ENCODE measurements at regions not wholly inside any gene's neighbourhood (a gene's known extent, or its start where the extent isn't known, plus 50 kb on each side); places are given as distances from the start of the nearest gene placed in this dataset.
A peak's percentile ranks its signal among the peaks of the same experiment; 100 is the strongest.

DNA sequence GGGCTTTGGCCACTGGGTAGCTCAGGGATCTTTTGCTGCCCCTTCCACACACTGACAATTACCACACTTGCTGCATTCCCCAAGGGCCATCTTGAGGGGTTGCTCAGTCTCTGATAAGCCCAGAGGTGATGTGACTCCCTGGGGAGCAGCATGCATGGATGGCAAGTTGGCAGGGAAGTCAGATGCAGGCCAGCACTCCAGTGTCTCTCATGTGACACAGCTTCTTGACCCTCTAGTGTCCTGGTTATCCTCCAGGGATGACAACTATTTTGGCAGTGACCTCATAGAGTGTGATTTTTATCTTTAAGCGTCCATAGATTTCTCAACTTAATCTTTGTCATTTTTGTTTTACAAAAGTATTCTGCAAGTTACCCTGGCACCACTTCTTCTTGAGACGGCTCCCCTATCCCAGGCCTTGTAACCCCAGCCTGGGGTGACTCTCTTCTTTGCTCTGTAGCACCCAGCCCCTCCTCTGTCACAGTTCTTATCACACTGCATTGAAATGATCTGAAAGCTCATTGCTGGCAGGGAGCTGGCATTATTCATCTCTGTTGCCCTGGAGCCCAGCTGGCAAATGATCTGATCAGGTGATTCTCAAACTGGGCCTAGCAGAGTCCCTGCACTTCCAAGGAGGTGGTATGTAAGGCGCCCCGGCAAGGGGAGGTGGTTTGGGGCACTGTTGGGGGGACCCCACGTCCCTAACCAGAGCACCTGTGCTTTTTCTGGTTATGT lies 72.6 kb downstream of the TENT5C start:
- H3K9ac ChIP-seq (ENCODE audit: low read length) = no peak overlapping the region
- no peaks in the 10 kb centered on the region for H3K79me2 ChIP-seq (ENCODE audit: control insufficient read depth, insufficient read depth, low read length)
- H3K4me2 ChIP-seq (ENCODE audit: low read length) = no peak overlapping the region
- H3K4ac ChIP-seq (ENCODE audit: low read depth, low read length) = no peak overlapping the region
- H4K5ac ChIP-seq (ENCODE audit: low read length) = no peak overlapping the region
- no peak overlapping the region for H3K18ac ChIP-seq (ENCODE audit: low read length)
- no peak overlapping the region for H4K8ac ChIP-seq (ENCODE audit: low read depth, low read length)
- WGBS (ENCODE audit: extremely low coverage, insufficient coverage, low lambda C conversion rate) = no CpG with 5 or more reads among the region's 5 CpGs
- H3K27ac ChIP-seq (ENCODE audit: low read depth, low read length) = no peak overlapping the region
- no peak overlapping the region for H2AK5ac ChIP-seq (ENCODE audit: low read length)
- H3K23ac ChIP-seq (ENCODE audit: low read length) = no peak overlapping the region
- no peaks in the 10 kb centered on the region for H3K36me3 ChIP-seq (ENCODE audit: control insufficient read depth, insufficient read depth, low read length)
- H3K79me1 ChIP-seq (ENCODE audit: low read length) = no peaks in the 10 kb centered on the region
- no peak overlapping the region for H2BK120ac ChIP-seq (ENCODE audit: low read depth, low read length)
- DNase-seq = no peak
- H3K4me3 ChIP-seq (ENCODE audit: low read length) = no peak overlapping the region
- no peak overlapping the region for H3K56ac ChIP-seq (ENCODE audit: low read length)
- no peak overlapping the region for H2BK15ac ChIP-seq (replicated peaks; ENCODE audit: low read depth)
- no peaks in the 10 kb centered on the region for H3K27me3 ChIP-seq (ENCODE audit: insufficient read depth, low read length, poor library complexity)
- H3K4me1 ChIP-seq (ENCODE audit: control insufficient read depth, low read depth, low read length) = peaks cover 2% of the 10 kb centered on the region
- H2BK5ac ChIP-seq (ENCODE audit: low read length) = no peak overlapping the region

GRCh38 chr1:117679299-117679698 lies 73.5 kb downstream of the TENT5C start:
- no peak overlapping the region for H3K9ac ChIP-seq (ENCODE audit: low read length)
- no peak overlapping the region for H4K8ac ChIP-seq (ENCODE audit: low read depth, low read length)
- H3K56ac ChIP-seq (ENCODE audit: low read length) = no peak overlapping the region
- H3K4me2 ChIP-seq (ENCODE audit: low read length) = no peak overlapping the region
- H2BK15ac ChIP-seq (replicated peaks; ENCODE audit: low read depth) = no peak overlapping the region
- no peak overlapping the region for H2BK5ac ChIP-seq (ENCODE audit: low read length)
- H3K18ac ChIP-seq (ENCODE audit: low read length) = no peak overlapping the region
- H3K27me3 ChIP-seq (ENCODE audit: insufficient read depth, low read length, poor library complexity) = no peaks in the 10 kb centered on the region
- no peak overlapping the region for H2BK120ac ChIP-seq (ENCODE audit: low read depth, low read length)
- WGBS (ENCODE audit: extremely low coverage, insufficient coverage, low lambda C conversion rate) = no CpG with 5 or more reads among the region's 3 CpGs
- H2AK5ac ChIP-seq (ENCODE audit: low read length) = no peak overlapping the region
- H4K5ac ChIP-seq (ENCODE audit: low read length) = no peak overlapping the region
- DNase-seq = no peak
- no peak overlapping the region for H3K23ac ChIP-seq (ENCODE audit: low read length)
- no peak overlapping the region for H3K4me3 ChIP-seq (ENCODE audit: low read length)
- H3K79me1 ChIP-seq (ENCODE audit: low read length) = no peaks in the 10 kb centered on the region
- H3K36me3 ChIP-seq (ENCODE audit: control insufficient read depth, insufficient read depth, low read length) = no peaks in the 10 kb centered on the region
- H3K4me1 ChIP-seq (ENCODE audit: control insufficient read depth, low read depth, low read length) = peaks cover 2% of the 10 kb centered on the region
- H3K4ac ChIP-seq (ENCODE audit: low read depth, low read length) = no peak overlapping the region
- H3K79me2 ChIP-seq (ENCODE audit: control insufficient read depth, insufficient read depth, low read length) = no peaks in the 10 kb centered on the region
- no peak overlapping the region for H3K27ac ChIP-seq (ENCODE audit: low read depth, low read length)

DNA sequence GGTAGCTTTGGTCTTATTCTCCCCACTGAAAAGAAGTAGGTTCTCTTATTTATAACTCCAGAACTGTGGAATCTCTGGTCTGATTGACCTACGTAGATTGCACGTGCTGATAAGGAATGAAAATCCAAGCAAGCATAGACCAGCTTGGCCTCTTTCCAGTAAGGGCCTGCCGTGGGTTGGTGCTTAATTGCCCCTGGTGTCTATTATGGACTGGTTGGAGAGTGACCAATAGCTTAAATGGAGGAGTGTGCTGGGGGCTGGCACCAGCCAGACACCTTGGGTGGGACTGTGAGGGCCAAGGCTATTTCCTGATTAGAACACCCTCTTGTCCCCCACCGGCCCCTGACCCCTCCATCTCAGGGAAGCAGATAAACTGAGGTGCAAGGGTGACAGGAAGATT lies 74.0 kb downstream of the TENT5C start:
- H2BK15ac ChIP-seq (replicated peaks; ENCODE audit: low read depth) = no peak overlapping the region
- H2BK5ac ChIP-seq (ENCODE audit: low read length) = no peak overlapping the region
- no peak for DNase-seq
- H3K79me2 ChIP-seq (ENCODE audit: control insufficient read depth, insufficient read depth, low read length) = no peaks in the 10 kb centered on the region
- no peaks in the 10 kb centered on the region for H3K79me1 ChIP-seq (ENCODE audit: low read length)
- H3K27ac ChIP-seq (ENCODE audit: low read depth, low read length) = no peak overlapping the region
- H3K18ac ChIP-seq (ENCODE audit: low read length) = no peak overlapping the region
- H3K4me3 ChIP-seq (ENCODE audit: low read length) = no peak overlapping the region
- H2BK120ac ChIP-seq (ENCODE audit: low read depth, low read length) = no peak overlapping the region
- no peak overlapping the region for H4K5ac ChIP-seq (ENCODE audit: low read length)
- H3K4ac ChIP-seq (ENCODE audit: low read depth, low read length) = no peak overlapping the region
- H2AK5ac ChIP-seq (ENCODE audit: low read length) = no peak overlapping the region
- no peaks in the 10 kb centered on the region for H3K27me3 ChIP-seq (ENCODE audit: insufficient read depth, low read length, poor library complexity)
- no peak overlapping the region for H3K9ac ChIP-seq (ENCODE audit: low read length)
- no peak overlapping the region for H3K56ac ChIP-seq (ENCODE audit: low read length)
- H3K36me3 ChIP-seq (ENCODE audit: control insufficient read depth, insufficient read depth, low read length) = no peaks in the 10 kb centered on the region
- no peak overlapping the region for H4K8ac ChIP-seq (ENCODE audit: low read depth, low read length)
- no peak overlapping the region for H3K23ac ChIP-seq (ENCODE audit: low read length)
- no CpG with 5 or more reads among the region's 4 CpGs for WGBS (ENCODE audit: extremely low coverage, insufficient coverage, low lambda C conversion rate)
- H3K4me1 ChIP-seq (ENCODE audit: control insufficient read depth, low read depth, low read length) = peaks cover 2% of the 10 kb centered on the region
- H3K4me2 ChIP-seq (ENCODE audit: low read length) = no peak overlapping the region

- Histone ChIP-seq H3K4ac (ENCODE audit: low read depth, low read length) (no peak overlapping the region), H3K18ac (ENCODE audit: low read length) (no peak overlapping the region), H3K4me3 (ENCODE audit: low read length) (no peak overlapping the region), H3K23ac (ENCODE audit: low read length) (no peak overlapping the region), H3K4me1 (ENCODE audit: control insufficient read depth, low read depth, low read length) (peaks cover 2% of the 10 kb centered on the region), H3K4me2 (ENCODE audit: low read length) (no peak overlapping the region), H4K8ac (ENCODE audit: low read depth, low read length) (no peak overlapping the region), H2AK5ac (ENCODE audit: low read length) (no peak overlapping the region), H2BK120ac (ENCODE audit: low read depth, low read length) (no peak overlapping the region), H3K79me2 (ENCODE audit: control insufficient read depth, insufficient read depth, low read length) (no peaks in the 10 kb centered on the region), H3K27me3 (ENCODE audit: insufficient read depth, low read length, poor library complexity) (no peaks in the 10 kb centered on the region), H3K36me3 (ENCODE audit: control insufficient read depth, insufficient read depth, low read length) (no peaks in the 10 kb centered on the region), H2BK5ac (ENCODE audit: low read length) (no peak overlapping the region), H3K56ac (ENCODE audit: low read length) (no peak overlapping the region), H3K9ac (ENCODE audit: low read length) (no peak overlapping the region), H3K27ac (ENCODE audit: low read depth, low read length) (no peak overlapping the region), H2BK15ac (replicated peaks; ENCODE audit: low read depth) (no peak overlapping the region), H4K5ac (ENCODE audit: low read length) (no peak overlapping the region), H3K79me1 (ENCODE audit: low read length) (no peaks in the 10 kb centered on the region)
- no peak for DNase-seq
- no CpG with 5 or more reads among the region's 9 CpGs for WGBS (ENCODE audit: extremely low coverage, insufficient coverage, low lambda C conversion rate)
Measured at GRCh38 chr1:117680316-117681002, 74.6 kb downstream of the TENT5C start.

- no peak overlapping the region for H3K23ac ChIP-seq (ENCODE audit: low read length)
- no peak overlapping the region for H3K4me3 ChIP-seq (ENCODE audit: low read length)
- H3K4me2 ChIP-seq (ENCODE audit: low read length) = no peak overlapping the region
- no peak overlapping the region for H3K56ac ChIP-seq (ENCODE audit: low read length)
- peaks cover 2% of the 10 kb centered on the region for H3K4me1 ChIP-seq (ENCODE audit: control insufficient read depth, low read depth, low read length)
- H3K4ac ChIP-seq (ENCODE audit: low read depth, low read length) = no peak overlapping the region
- no peak overlapping the region for H3K18ac ChIP-seq (ENCODE audit: low read length)
- H3K36me3 ChIP-seq (ENCODE audit: control insufficient read depth, insufficient read depth, low read length) = no peaks in the 10 kb centered on the region
- no peak overlapping the region for H4K5ac ChIP-seq (ENCODE audit: low read length)
- H3K27ac ChIP-seq (ENCODE audit: low read depth, low read length) = no peak overlapping the region
- H3K79me1 ChIP-seq (ENCODE audit: low read length) = no peaks in the 10 kb centered on the region
- peak; percentile 77 for DNase-seq
- H3K27me3 ChIP-seq (ENCODE audit: insufficient read depth, low read length, poor library complexity) = no peaks in the 10 kb centered on the region
- no peak overlapping the region for H2AK5ac ChIP-seq (ENCODE audit: low read length)
- H3K9ac ChIP-seq (ENCODE audit: low read length) = no peak overlapping the region
- no peak overlapping the region for H2BK120ac ChIP-seq (ENCODE audit: low read depth, low read length)
- H2BK5ac ChIP-seq (ENCODE audit: low read length) = no peak overlapping the region
- H3K79me2 ChIP-seq (ENCODE audit: control insufficient read depth, insufficient read depth, low read length) = no peaks in the 10 kb centered on the region
- no peak overlapping the region for H2BK15ac ChIP-seq (replicated peaks; ENCODE audit: low read depth)
- WGBS (ENCODE audit: extremely low coverage, insufficient coverage, low lambda C conversion rate) = no CpG with 5 or more reads among the region's 9 CpGs
- H4K8ac ChIP-seq (ENCODE audit: low read depth, low read length) = no peak overlapping the region
Measured at GRCh38 chr1:117681093-117681900, 75.4 kb downstream of the TENT5C start.

Measured in mesendoderm (in vitro differentiated cells).